Endodermal cell (in vitro differentiated cells): ENCODE measurements at regions not wholly inside any gene's neighbourhood (a gene's known extent, or its start where the extent isn't known, plus 50 kb on each side); places are given as distances from the start of the nearest gene placed in this dataset.

Source experiments
- DNase-seq: peaks from one replicate; pipeline ENCODE4 v3.0.0-alpha.2; 2017
- H3K27ac ChIP-seq: 2 replicates; pipeline ENCODE4 v1.5.1; 2013; ENCODE audit warnings: mild to moderate bottlenecking, low read depth, low read length, moderate library complexity
- H3K27me3 ChIP-seq: 2 replicates; pipeline ENCODE4 v1.6.1; 2013; ENCODE audit warnings: mild to moderate bottlenecking, low read length, moderate library complexity; ENCODE audit not compliant: insufficient read depth, control insufficient read depth, poor library complexity, severe bottlenecking
- H3K36me3 ChIP-seq: 2 replicates; pipeline ENCODE4 v1.7.0; 2013; ENCODE audit warnings: mild to moderate bottlenecking, low read length, moderate library complexity; ENCODE audit not compliant: control insufficient read depth, insufficient read depth
- H3K4me1 ChIP-seq: one replicate; pipeline ENCODE4 v1.7.0; 2013; ENCODE audit warnings: low read length; ENCODE audit not compliant: control insufficient read depth, insufficient read depth
- H3K4me3 ChIP-seq: 2 replicates; pipeline ENCODE4 v1.5.1; 2013; ENCODE audit warnings: mild to moderate bottlenecking, low read length, moderate library complexity
- H3K9ac ChIP-seq: 2 replicates; pipeline ENCODE4 v1.6.1; 2013; ENCODE audit warnings: mild to moderate bottlenecking, low read length, moderate library complexity; ENCODE audit not compliant: poor library complexity, severe bottlenecking; ENCODE audit errors: extremely low read depth
- H3K9me3 ChIP-seq: 2 replicates; pipeline ENCODE4 v1.6.1; 2013; ENCODE audit warnings: mild to moderate bottlenecking, low read length, moderate library complexity; ENCODE audit not compliant: control insufficient read depth
- H3K27ac Mint-ChIP-seq: 2 replicates; pipeline ENCODE4 v1.8.0; 2020; ENCODE audit warnings: mixed read lengths
- H3K27me3 Mint-ChIP-seq: 2 replicates; pipeline ENCODE4 v1.8.0; 2021; ENCODE audit warnings: mild to moderate bottlenecking, mixed read lengths; ENCODE audit not compliant: insufficient read depth
- H3K36me3 Mint-ChIP-seq: 2 replicates; pipeline ENCODE4 v1.8.0; 2020; ENCODE audit warnings: low read depth, mixed read lengths
- H3K4me1 Mint-ChIP-seq: 2 replicates; pipeline ENCODE4 v1.8.0; 2020; ENCODE audit warnings: mixed read lengths
- H3K4me3 Mint-ChIP-seq: 2 replicates; pipeline ENCODE4 v1.8.0; 2020; ENCODE audit warnings: mild to moderate bottlenecking, moderate library complexity, mixed read lengths
- H3K9me3 Mint-ChIP-seq: 2 replicates; pipeline ENCODE4 v1.8.0; 2020; ENCODE audit warnings: mild to moderate bottlenecking, mixed read lengths
- CTCF ChIP-seq: fragments of 200-600 bp; sonication (generic); conservative IDR thresholded peaks from 2 replicates; pipeline ENCODE4 v1.5.0; 2021; ENCODE audit warnings: antibody characterized with exemption, mild to moderate bottlenecking
- WGBS, 2 experiments: methylation state at CpG; one replicate each; pipeline versions ENCODE4 v1.1.5 to v1.1.7; 2013; ENCODE audit warnings: missing lambda C conversion rate in 2 of 2, mixed read lengths in 1 of 2; ENCODE audit not compliant: insufficient coverage in 1 of 2, insufficient read length in 1 of 2; 5-methylcytosine and 5-hydroxymethylcytosine counted together

- no peaks in the 10 kb centered on the region for H3K36me3 ChIP-seq
- H3K27me3 Mint-ChIP-seq: peaks cover 12% of the 10 kb centered on the region
- no peak overlapping the region for H3K9ac ChIP-seq
- H3K4me1 ChIP-seq: no peaks in the 10 kb centered on the region
- no peak overlapping the region for H3K4me3 Mint-ChIP-seq
- WGBS, 2 experiments: 82 to 99% methylated on average over 2 to 5 of the region's 5 CpGs
- H3K9me3 Mint-ChIP-seq: peaks cover 2% of the 10 kb centered on the region
- H3K27ac Mint-ChIP-seq: no peak overlapping the region
- no peak for DNase-seq
- TF ChIP-seq CTCF: no peak
- no peaks in the 10 kb centered on the region for H3K27me3 ChIP-seq
- H3K36me3 Mint-ChIP-seq: no peaks in the 10 kb centered on the region
- peaks cover 10% of the 10 kb centered on the region for H3K4me1 Mint-ChIP-seq
- no peak overlapping the region for H3K4me3 ChIP-seq
- H3K27ac ChIP-seq: no peak overlapping the region
- no peaks in the 10 kb centered on the region for H3K9me3 ChIP-seq
Observed at GRCh38 chr2:15708161-15708560, 116.5 kb downstream of the DDX1 start.

- Mint-ChIP-seq H3K27me3 (peaks cover 10% of the 10 kb centered on the region), H3K27ac (no peak overlapping the region), H3K36me3 (no peaks in the 10 kb centered on the region)
Observed at GRCh38 chr2:15708865-15709820, 117.5 kb downstream of the DDX1 start.

More at GRCh38 chr2:15708865-15709820, 117.5 kb downstream of the DDX1 start:
- Mint-ChIP-seq H3K4me3 (no peak overlapping the region), H3K9me3 (peaks cover 2% of the 10 kb centered on the region), H3K4me1 (peaks cover 10% of the 10 kb centered on the region)
- Histone ChIP-seq H3K9ac (no peak overlapping the region), H3K4me1 (no peaks in the 10 kb centered on the region), H3K9me3 (no peaks in the 10 kb centered on the region), H3K27me3 (no peaks in the 10 kb centered on the region), H3K4me3 (no peak overlapping the region), H3K27ac (no peak overlapping the region), H3K36me3 (no peaks in the 10 kb centered on the region)
- DNase-seq: no peak
- WGBS, 2 experiments: 88 to 90% methylated on average over 4 to 11 of the region's 11 CpGs
- TF ChIP-seq CTCF: no peak
